Activated effector memory CD4-positive, alpha-beta T cell treated with anti-CD3 and anti-CD28 coated beads, Interleukin-2, amount 50 U/mL, for 16 hours (primary cell): ENCODE measurements at regions not wholly inside any gene's neighbourhood (a gene's known extent, or its start where the extent isn't known, plus 50 kb on each side); places are given as distances from the start of the nearest gene placed in this dataset.
A peak's percentile ranks its signal among the peaks of the same experiment; 100 is the strongest.

Source experiments
- DNase-seq: peaks from one replicate; pipeline ENCODE4 v3.0.0-alpha.2; 2020

GRCh38 chr1:221439008-221439746 is 302.7 kb downstream of the DUSP10 start:
- peak; percentile 85 for DNase-seq

GRCh38 chr1:221439747-221440501 is 302.0 kb downstream of the DUSP10 start:
- DNase-seq = peak; percentile 77

- no peak for DNase-seq
These were observed 301.2 kb downstream of the DUSP10 start for GRCh38 chr1:221440658-221441057.

- DNase-seq = no peak
These were observed 299.8 kb downstream of the DUSP10 start for GRCh38 chr1:221442056-221442455.

- no peak for DNase-seq
These were observed 297.5 kb downstream of the DUSP10 start for GRCh38 chr1:221444346-221444745.

- no peak for DNase-seq
These were observed 293.2 kb downstream of the DUSP10 start for GRCh38 chr1:221448585-221449175.

GRCh38 chr1:221449194-221449593 is 292.7 kb downstream of the DUSP10 start:
- no peak for DNase-seq

GRCh38 chr1:221449801-221450470 is 292.0 kb downstream of the DUSP10 start:
- no peak for DNase-seq

GRCh38 chr1:221451741-221452140 is 290.1 kb downstream of the DUSP10 start:
- no peak for DNase-seq

- no peak for DNase-seq
These were observed 287.8 kb downstream of the DUSP10 start for GRCh38 chr1:221454096-221454495.

- DNase-seq = no peak
These were observed 285.0 kb downstream of the DUSP10 start for GRCh38 chr1:221456918-221457317.

GRCh38 chr1:221457685-221458446 is 284.0 kb downstream of the DUSP10 start:
- no peak for DNase-seq

GRCh38 chr1:221458447-221459156 is 283.3 kb downstream of the DUSP10 start:
- DNase-seq = no peak

GRCh38 chr1:221459558-221459957 is 282.3 kb downstream of the DUSP10 start:
- DNase-seq = no peak

GRCh38 chr1:221462345-221462744 is 279.5 kb downstream of the DUSP10 start:
- DNase-seq = no peak

- DNase-seq = no peak
These were observed 273.3 kb downstream of the DUSP10 start for GRCh38 chr1:221468546-221468945.

- no peak for DNase-seq
These were observed 272.4 kb downstream of the DUSP10 start for GRCh38 chr1:221469476-221469875.

GRCh38 chr1:221470000-221470698 is 271.7 kb downstream of the DUSP10 start:
- DNase-seq = no peak

GRCh38 chr1:221473411-221473810 is 268.5 kb downstream of the DUSP10 start:
- no peak for DNase-seq

- no peak for DNase-seq
These were observed 264.6 kb downstream of the DUSP10 start for GRCh38 chr1:221477252-221477651.
